CD8-positive, alpha-beta memory T cell (primary cell): ENCODE measurements at regions not wholly inside any gene's neighbourhood (a gene's known extent, or its start where the extent isn't known, plus 50 kb on each side); places are given as distances from the start of the nearest gene placed in this dataset.
"Not testable (repeated sequence)": the region's sequence is repeated elsewhere in the genome, so short reads cannot be mapped to it uniquely, and the experiment has no call there.

Experiments used
- CTCF ChIA-PET: fragments of 350-600 bp; sonication (Branson Sonifier 250); formaldehyde crosslinking; loops from one replicate; lab custom pipeline; 2021; ENCODE audit warnings: antibody characterized with exemption; lab: Charles Lee
- POLR2A ChIA-PET: fragments of 350-600 bp; sonication (Branson Sonifier 250); formaldehyde crosslinking; loops from one replicate; lab custom pipeline; 2021; ENCODE audit warnings: antibody characterized with exemption; lab: Charles Lee
- DNase-seq, 5 donors: peaks; one replicate each; pipeline versions ENCODE4 v3.0.0 to v3.0.0-alpha.2; 2020 to 2022; ENCODE audit warnings: mixed read lengths in 1 of 5
- H3K27ac ChIP-seq: one replicate; pipeline ENCODE4 v1.7.0; 2013; ENCODE audit warnings: low read depth, mild to moderate bottlenecking, low read length, moderate library complexity
- H3K27me3 ChIP-seq: 2 replicates; pipeline ENCODE4 v1.7.0; 2013; ENCODE audit warnings: low read length, mild to moderate bottlenecking; ENCODE audit not compliant: insufficient read depth, poor library complexity, severe bottlenecking
- H3K36me3 ChIP-seq: 2 replicates; pipeline ENCODE4 v1.7.0; 2013; ENCODE audit warnings: mild to moderate bottlenecking, low read length, moderate library complexity; ENCODE audit not compliant: insufficient read depth
- H3K4me1 ChIP-seq: 2 replicates; pipeline ENCODE4 v1.7.0; 2013; ENCODE audit warnings: mild to moderate bottlenecking, low read length, moderate library complexity; ENCODE audit not compliant: insufficient read depth
- H3K4me3 ChIP-seq: 2 replicates; pipeline ENCODE4 v1.7.0; 2013; ENCODE audit warnings: mild to moderate bottlenecking, low read length
- H3K9me3 ChIP-seq: 2 replicates; pipeline ENCODE4 v1.7.0; 2013; ENCODE audit warnings: mild to moderate bottlenecking, low read length
- H3K27ac Mint-ChIP-seq, 8 donors: one replicate each; pipeline ENCODE4 v1.8.0; 2020 to 2021; ENCODE audit warnings: mixed read lengths in 8 of 8, mild to moderate bottlenecking in 6 of 8, inconsistent platforms in 3 of 8, moderate library complexity in 3 of 8
- H3K27me3 Mint-ChIP-seq, 2 donors: one replicate each; pipeline ENCODE4 v1.8.0; 2020 to 2021; ENCODE audit warnings: mixed read lengths in 2 of 2, mild to moderate bottlenecking in 1 of 2, moderate library complexity in 1 of 2
- H3K36me3 Mint-ChIP-seq, 3 donors: one replicate each; pipeline ENCODE4 v1.8.0; 2020 to 2021; ENCODE audit warnings: mixed read lengths in 3 of 3, inconsistent platforms in 1 of 3, mild to moderate bottlenecking in 1 of 3
- H3K4me1 Mint-ChIP-seq, 3 donors: one replicate each; pipeline ENCODE4 v1.8.0; 2020 to 2021; ENCODE audit warnings: mixed read lengths in 3 of 3, inconsistent platforms in 1 of 3, mild to moderate bottlenecking in 1 of 3
- H3K4me3 Mint-ChIP-seq, 7 donors: one replicate each; pipeline ENCODE4 v1.8.0; 2020 to 2021; ENCODE audit warnings: mixed read lengths in 7 of 7, mild to moderate bottlenecking in 6 of 7, moderate library complexity in 4 of 7, inconsistent platforms in 2 of 7
- H3K9me3 Mint-ChIP-seq, 5 donors: one replicate each; pipeline ENCODE4 v1.8.0; 2020 to 2022; ENCODE audit warnings: mixed read lengths in 5 of 5, mild to moderate bottlenecking in 3 of 5, moderate library complexity in 2 of 5, inconsistent platforms in 1 of 5

GRCh38 chr1:120509258-120509657, 94.4 kb downstream of the NBPF8 start:
- H3K4me1 ChIP-seq, H3K9me3 ChIP-seq, CTCF ChIA-PET, H3K36me3 ChIP-seq, H3K27me3 ChIP-seq, H3K27me3 Mint-ChIP-seq, POLR2A ChIA-PET, H3K9me3 Mint-ChIP-seq, H3K27ac ChIP-seq, H3K4me3 ChIP-seq, H3K4me1 Mint-ChIP-seq, DNase-seq, H3K4me3 Mint-ChIP-seq: not testable (repeated sequence)
- H3K36me3 Mint-ChIP-seq: peaks cover 0 to 22% (median 5%) of the 10 kb centered on the region in 3 donors
- peak overlapping the region in 1 of 8 donors; percentile 88 for H3K27ac Mint-ChIP-seq

GRCh38 chr1:120513099-120513498, 98.3 kb downstream of the NBPF8 start:
- H3K9me3 Mint-ChIP-seq, H3K27me3 Mint-ChIP-seq, H3K27me3 ChIP-seq, H3K4me1 ChIP-seq, H3K4me3 Mint-ChIP-seq, H3K36me3 ChIP-seq, H3K27ac ChIP-seq, H3K4me1 Mint-ChIP-seq, H3K27ac Mint-ChIP-seq, DNase-seq, H3K9me3 ChIP-seq, POLR2A ChIA-PET, CTCF ChIA-PET, H3K4me3 ChIP-seq: not testable (repeated sequence)
- H3K36me3 Mint-ChIP-seq: peaks cover 0 to 27% (median 7%) of the 10 kb centered on the region in 3 donors

- peaks cover 0 to 27% (median 7%) of the 10 kb centered on the region in 3 donors for H3K36me3 Mint-ChIP-seq
- H3K4me3 Mint-ChIP-seq, H3K27ac ChIP-seq, H3K36me3 ChIP-seq, H3K27ac Mint-ChIP-seq, H3K4me1 Mint-ChIP-seq, CTCF ChIA-PET, POLR2A ChIA-PET, H3K9me3 ChIP-seq, H3K27me3 Mint-ChIP-seq, H3K9me3 Mint-ChIP-seq, H3K4me3 ChIP-seq, DNase-seq, H3K27me3 ChIP-seq, H3K4me1 ChIP-seq: not testable (repeated sequence)
These were observed 98.7 kb downstream of the NBPF8 start for GRCh38 chr1:120513531-120513930.

DNA sequence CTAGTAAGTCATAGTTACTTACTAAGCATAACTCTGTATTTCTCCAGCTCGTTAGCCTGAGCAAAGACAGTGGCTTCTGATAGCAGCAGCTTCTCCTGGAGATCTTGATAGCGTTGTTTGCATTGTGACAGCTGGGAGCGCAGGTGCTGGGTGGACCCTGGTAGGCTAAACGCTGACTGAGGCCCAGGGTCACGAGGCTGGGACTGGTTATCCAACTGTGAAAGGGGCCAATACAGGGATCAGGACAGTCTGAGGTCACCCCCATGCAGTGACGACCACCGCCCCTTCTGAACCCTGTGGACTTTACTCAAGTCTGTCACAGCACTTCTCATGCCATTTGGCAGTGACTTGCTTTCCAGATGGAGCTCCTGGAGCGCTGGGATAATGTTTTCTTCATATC, 104.4 kb downstream of the NBPF8 start:
- H3K4me3 ChIP-seq, H3K4me1 ChIP-seq, H3K9me3 ChIP-seq, H3K36me3 ChIP-seq, POLR2A ChIA-PET, H3K9me3 Mint-ChIP-seq, H3K27me3 ChIP-seq, H3K27ac Mint-ChIP-seq, DNase-seq, H3K27me3 Mint-ChIP-seq, CTCF ChIA-PET, H3K4me3 Mint-ChIP-seq, H3K27ac ChIP-seq, H3K4me1 Mint-ChIP-seq: not testable (repeated sequence)
- peaks cover 0 to 13% (median 2%) of the 10 kb centered on the region in 3 donors for H3K36me3 Mint-ChIP-seq

- H3K9me3 ChIP-seq, H3K27ac ChIP-seq, H3K36me3 Mint-ChIP-seq, H3K4me1 Mint-ChIP-seq, H3K9me3 Mint-ChIP-seq, DNase-seq, H3K4me3 ChIP-seq, POLR2A ChIA-PET, H3K27me3 ChIP-seq, H3K27me3 Mint-ChIP-seq, CTCF ChIA-PET, H3K4me1 ChIP-seq, H3K4me3 Mint-ChIP-seq, H3K27ac Mint-ChIP-seq, H3K36me3 ChIP-seq: not testable (repeated sequence)
These were observed 109.6 kb downstream of the NBPF8 start for GRCh38 chr1:120524416-120524815.

- POLR2A ChIA-PET, H3K27ac ChIP-seq, H3K9me3 ChIP-seq, H3K27me3 ChIP-seq, H3K4me1 Mint-ChIP-seq, H3K36me3 Mint-ChIP-seq, H3K36me3 ChIP-seq, H3K9me3 Mint-ChIP-seq, H3K4me3 ChIP-seq, CTCF ChIA-PET, DNase-seq, H3K4me1 ChIP-seq, H3K27me3 Mint-ChIP-seq: not testable (repeated sequence)
- Mint-ChIP-seq H3K27ac (peak overlapping the region in 4 of 8 donors; percentile 27 to 82 (median 65)), H3K4me3 (peak overlapping the region in 1 of 7 donors; percentile 32)
These were observed 110.6 kb downstream of the NBPF8 start for GRCh38 chr1:120525386-120525785.

- DNase-seq, H3K27me3 ChIP-seq, CTCF ChIA-PET, H3K36me3 ChIP-seq, H3K9me3 ChIP-seq, H3K9me3 Mint-ChIP-seq, H3K4me1 ChIP-seq, POLR2A ChIA-PET, H3K27ac ChIP-seq, H3K27me3 Mint-ChIP-seq, H3K36me3 Mint-ChIP-seq, H3K27ac Mint-ChIP-seq, H3K4me3 ChIP-seq, H3K4me3 Mint-ChIP-seq: not testable (repeated sequence)
- H3K4me1 Mint-ChIP-seq: peaks cover 10 to 14% (median 10%) of the 10 kb centered on the region in 3 donors
These were observed 114.7 kb downstream of the NBPF8 start for GRCh38 chr1:120529475-120530089.

GRCh38 chr1:120531455-120531854, 116.6 kb downstream of the NBPF8 start:
- H3K9me3 ChIP-seq, CTCF ChIA-PET, H3K36me3 ChIP-seq, H3K4me3 ChIP-seq, H3K27ac ChIP-seq, H3K4me3 Mint-ChIP-seq, H3K9me3 Mint-ChIP-seq, H3K27ac Mint-ChIP-seq, H3K4me1 ChIP-seq, POLR2A ChIA-PET, H3K27me3 ChIP-seq, H3K36me3 Mint-ChIP-seq, DNase-seq, H3K27me3 Mint-ChIP-seq: not testable (repeated sequence)
- peaks cover 14 to 22% (median 18%) of the 10 kb centered on the region in 3 donors for H3K4me1 Mint-ChIP-seq
